ENCODE measurements at regions not wholly inside any gene's neighbourhood (a gene's known extent, or its start where the extent isn't known, plus 50 kb on each side); places are given as distances from the start of the nearest gene placed in this dataset.
A peak's percentile ranks its signal among the peaks of the same experiment; 100 is the strongest.

GRCh38 chr2:2804528-2804927, 473.5 kb upstream of the MYT1L start:
- Histone ChIP-seq H3K36me3 (ENCODE audit: control insufficient read depth, insufficient read depth, low read length) (no peaks in the 10 kb centered on the region), H3K27me3 (ENCODE audit: control insufficient read depth, insufficient read depth, low read length, poor library complexity, severe bottlenecking) (no peaks in the 10 kb centered on the region), H3K9ac (ENCODE audit: extremely low read depth, low read length, poor library complexity, severe bottlenecking) (no peak overlapping the region), H3K4me3 (ENCODE audit: low read length) (no peak overlapping the region), H3K4me1 (ENCODE audit: control insufficient read depth, insufficient read depth, low read length) (no peaks in the 10 kb centered on the region), H3K9me3 (ENCODE audit: control insufficient read depth, low read length) (peaks cover 13% of the 10 kb centered on the region), H3K27ac (ENCODE audit: low read depth, low read length) (no peak overlapping the region)
- DNase-seq, result peak; percentile 24
- no peaks in the 10 kb centered on the region for H3K36me3 Mint-ChIP-seq (ENCODE audit: low read depth)
- H3K27ac Mint-ChIP-seq, result no peak overlapping the region
- H3K4me1 Mint-ChIP-seq, result no peaks in the 10 kb centered on the region
- WGBS, 2 experiments (ENCODE audit: insufficient coverage in 1 of 2, insufficient read length in 1 of 2), result 95 to 97% methylated on average over 13 to 15 of the region's 15 CpGs
- peaks cover 14% of the 10 kb centered on the region for H3K9me3 Mint-ChIP-seq
- H3K27me3 Mint-ChIP-seq (ENCODE audit: insufficient read depth), result peaks cover 5% of the 10 kb centered on the region
- no peak overlapping the region for H3K4me3 Mint-ChIP-seq
- TF ChIP-seq CTCF (conservative IDR thresholded peaks at IDR 0.05), result no peak

DNA sequence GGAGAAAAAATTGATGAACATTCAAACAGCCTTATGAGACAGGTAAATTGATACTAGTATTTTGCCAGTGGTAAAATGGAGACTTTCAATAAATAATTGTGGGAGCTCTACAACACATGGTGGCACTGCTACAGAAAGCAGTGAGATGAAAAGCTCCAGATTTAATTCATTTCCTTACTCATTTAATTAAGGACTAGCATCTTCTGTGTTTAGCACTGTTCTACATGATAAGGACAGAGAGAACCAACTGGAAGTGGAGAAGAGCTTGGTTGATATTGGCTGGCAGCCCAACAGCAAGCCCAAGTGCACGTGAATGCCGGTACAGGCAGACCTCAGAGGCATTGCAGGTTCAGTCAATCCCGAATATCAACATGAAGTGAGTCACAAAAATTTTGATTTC, 470.4 kb upstream of the MYT1L start:
- WGBS, 2 experiments (ENCODE audit: insufficient coverage in 1 of 2, insufficient read length in 1 of 2), result 88 to 92% methylated on average over 3 of the region's 3 CpGs
- H3K9me3 Mint-ChIP-seq, result peaks cover 14% of the 10 kb centered on the region
- no peak for TF ChIP-seq CTCF (conservative IDR thresholded peaks at IDR 0.05)

GRCh38 chr2:2800697-2801096, 469.6 kb upstream of the MYT1L start:
- DNase-seq, result peak; percentile 17
- H3K4me3 ChIP-seq (ENCODE audit: low read length), result no peak overlapping the region
- H3K36me3 ChIP-seq (ENCODE audit: control insufficient read depth, insufficient read depth, low read length), result no peaks in the 10 kb centered on the region
- no peak overlapping the region for H3K4me3 Mint-ChIP-seq
- H3K9me3 Mint-ChIP-seq, result peaks cover 17% of the 10 kb centered on the region
- WGBS, 2 experiments (ENCODE audit: insufficient coverage in 1 of 2, insufficient read length in 1 of 2), result 87 to 95% methylated on average over 3 of the region's 3 CpGs
- no peak overlapping the region for H3K27ac ChIP-seq (ENCODE audit: low read depth, low read length)
- no peaks in the 10 kb centered on the region for H3K4me1 Mint-ChIP-seq
- no peaks in the 10 kb centered on the region for H3K4me1 ChIP-seq (ENCODE audit: control insufficient read depth, insufficient read depth, low read length)
- no peak overlapping the region for H3K9ac ChIP-seq (ENCODE audit: extremely low read depth, low read length, poor library complexity, severe bottlenecking)
- peaks cover 13% of the 10 kb centered on the region for H3K9me3 ChIP-seq (ENCODE audit: control insufficient read depth, low read length)
- no peak overlapping the region for H3K27ac Mint-ChIP-seq
- no peaks in the 10 kb centered on the region for H3K27me3 ChIP-seq (ENCODE audit: control insufficient read depth, insufficient read depth, low read length, poor library complexity, severe bottlenecking)
- TF ChIP-seq CTCF (conservative IDR thresholded peaks at IDR 0.05), result no peak
- peaks cover 3% of the 10 kb centered on the region for H3K27me3 Mint-ChIP-seq (ENCODE audit: insufficient read depth)
- no peaks in the 10 kb centered on the region for H3K36me3 Mint-ChIP-seq (ENCODE audit: low read depth)

More for the DNA sequence above, 470.4 kb upstream of the MYT1L start:
- no peaks in the 10 kb centered on the region for H3K36me3 Mint-ChIP-seq (ENCODE audit: low read depth)
- H3K9ac ChIP-seq (ENCODE audit: extremely low read depth, low read length, poor library complexity, severe bottlenecking), result no peak overlapping the region
- H3K36me3 ChIP-seq (ENCODE audit: control insufficient read depth, insufficient read depth, low read length), result no peaks in the 10 kb centered on the region
- no peak overlapping the region for H3K27ac Mint-ChIP-seq
- H3K9me3 ChIP-seq (ENCODE audit: control insufficient read depth, low read length), result peaks cover 13% of the 10 kb centered on the region
- H3K27ac ChIP-seq (ENCODE audit: low read depth, low read length), result no peak overlapping the region
- H3K4me1 ChIP-seq (ENCODE audit: control insufficient read depth, insufficient read depth, low read length), result no peaks in the 10 kb centered on the region
- H3K27me3 Mint-ChIP-seq (ENCODE audit: insufficient read depth), result peaks cover 5% of the 10 kb centered on the region
- H3K4me1 Mint-ChIP-seq, result no peaks in the 10 kb centered on the region
- H3K4me3 Mint-ChIP-seq, result no peak overlapping the region
- no peak overlapping the region for H3K4me3 ChIP-seq (ENCODE audit: low read length)
- no peaks in the 10 kb centered on the region for H3K27me3 ChIP-seq (ENCODE audit: control insufficient read depth, insufficient read depth, low read length, poor library complexity, severe bottlenecking)
- no peak for DNase-seq
